ENCODE measurements at regions not wholly inside any gene's neighbourhood (a gene's known extent, or its start where the extent isn't known, plus 50 kb on each side); places are given as distances from the start of the nearest gene placed in this dataset.
"Not testable (repeated sequence)": the region's sequence is repeated elsewhere in the genome, so short reads cannot be mapped to it uniquely, and the experiment has no call there.

DNA sequence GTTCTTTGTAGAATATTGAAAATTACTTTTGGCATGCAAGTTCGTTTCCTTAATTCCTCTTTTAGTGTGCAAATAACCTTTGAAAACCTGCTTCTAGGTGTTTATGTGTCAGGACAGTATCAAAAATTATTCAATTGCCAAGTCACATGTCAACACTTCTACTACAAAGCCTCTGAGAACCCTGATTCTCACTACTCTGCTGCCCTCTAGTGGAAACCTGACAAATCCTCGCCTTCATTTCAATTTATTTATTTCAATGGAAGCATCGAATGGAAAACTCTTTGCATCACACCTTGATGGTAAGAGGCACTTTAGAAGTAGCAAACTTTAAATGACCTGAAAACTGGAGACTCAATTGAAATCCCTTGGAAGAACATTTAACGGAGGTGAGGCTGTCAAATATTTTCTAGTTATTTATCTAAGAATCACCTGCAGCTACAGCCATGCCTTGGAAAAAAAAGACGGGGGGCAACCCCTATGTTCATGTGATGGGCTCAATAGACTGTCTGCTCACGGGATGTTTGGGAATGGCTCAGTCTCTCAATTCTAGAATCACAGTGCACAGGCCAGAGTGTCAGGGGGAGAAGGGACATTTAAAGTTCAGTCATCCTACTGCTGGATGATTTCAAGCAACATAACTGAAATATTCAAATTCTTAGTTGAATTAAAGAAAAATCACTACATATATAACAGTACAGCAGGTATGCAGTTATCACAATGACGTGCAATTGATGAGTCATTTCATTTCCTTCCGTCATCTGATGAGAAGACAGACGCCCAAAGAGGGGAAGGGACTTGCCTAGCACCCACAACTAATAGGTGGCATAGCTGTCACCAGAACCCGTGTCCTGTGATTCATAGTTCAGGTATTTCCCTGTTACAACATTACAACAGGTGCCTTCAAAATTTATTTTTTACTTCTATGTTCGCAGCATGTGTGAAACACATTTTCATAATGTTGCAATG lies 563.9 kb downstream of the TOX3 start:
- peak overlapping the region; percentile 90 for H3K27ac Mint-ChIP-seq (ENCODE audit: unreplicated experiment)
- peak overlapping the region; percentile 14 for H3K4me3 Mint-ChIP-seq (ENCODE audit: low read depth, unreplicated experiment)
- CTCF ChIA-PET = interaction anchor here (0.9 to 2.0 kb wide), 6 partner anchors 11 to 1177 kb away, joined by 3 to 17 read pairs (median 6); no protein-coding TSS in a partner anchor
- H3K4me1 Mint-ChIP-seq (ENCODE audit: low read depth, unreplicated experiment) = peaks cover 36% of the 10 kb centered on the region
- TF ChIP-seq, protein P1, sequence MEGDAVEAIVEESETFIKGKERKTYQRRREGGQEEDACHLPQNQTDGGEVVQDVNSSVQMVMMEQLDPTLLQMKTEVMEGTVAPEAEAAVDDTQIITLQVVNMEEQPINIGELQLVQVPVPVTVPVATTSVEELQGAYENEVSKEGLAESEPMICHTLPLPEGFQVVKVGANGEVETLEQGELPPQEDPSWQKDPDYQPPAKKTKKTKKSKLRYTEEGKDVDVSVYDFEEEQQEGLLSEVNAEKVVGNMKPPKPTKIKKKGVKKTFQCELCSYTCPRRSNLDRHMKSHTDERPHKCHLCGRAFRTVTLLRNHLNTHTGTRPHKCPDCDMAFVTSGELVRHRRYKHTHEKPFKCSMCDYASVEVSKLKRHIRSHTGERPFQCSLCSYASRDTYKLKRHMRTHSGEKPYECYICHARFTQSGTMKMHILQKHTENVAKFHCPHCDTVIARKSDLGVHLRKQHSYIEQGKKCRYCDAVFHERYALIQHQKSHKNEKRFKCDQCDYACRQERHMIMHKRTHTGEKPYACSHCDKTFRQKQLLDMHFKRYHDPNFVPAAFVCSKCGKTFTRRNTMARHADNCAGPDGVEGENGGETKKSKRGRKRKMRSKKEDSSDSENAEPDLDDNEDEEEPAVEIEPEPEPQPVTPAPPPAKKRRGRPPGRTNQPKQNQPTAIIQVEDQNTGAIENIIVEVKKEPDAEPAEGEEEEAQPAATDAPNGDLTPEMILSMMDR (IDR thresholded peaks at IDR 0.05; ENCODE audit: unreplicated experiment) = peak; percentile 78
- peak; percentile 72 for DNase-seq
- H3K36me3 Mint-ChIP-seq (ENCODE audit: insufficient read depth, unreplicated experiment) = peaks cover 8% of the 10 kb centered on the region
- no peaks in the 10 kb centered on the region for H3K27me3 Mint-ChIP-seq (ENCODE audit: unreplicated experiment)
- intact Hi-C loops (cut with micrococcal nuclease; ENCODE audit: unreplicated experiment) = loop anchor here (1.0 to 10.0 kb wide), 4 partner anchors 165 to 841 kb away; no protein-coding TSS in a partner anchor
- BruUV-seq (replicated peaks) = no TSS peak
- peaks cover 2% of the 10 kb centered on the region for H3K9me3 Mint-ChIP-seq (ENCODE audit: low read depth, unreplicated experiment)

DNA sequence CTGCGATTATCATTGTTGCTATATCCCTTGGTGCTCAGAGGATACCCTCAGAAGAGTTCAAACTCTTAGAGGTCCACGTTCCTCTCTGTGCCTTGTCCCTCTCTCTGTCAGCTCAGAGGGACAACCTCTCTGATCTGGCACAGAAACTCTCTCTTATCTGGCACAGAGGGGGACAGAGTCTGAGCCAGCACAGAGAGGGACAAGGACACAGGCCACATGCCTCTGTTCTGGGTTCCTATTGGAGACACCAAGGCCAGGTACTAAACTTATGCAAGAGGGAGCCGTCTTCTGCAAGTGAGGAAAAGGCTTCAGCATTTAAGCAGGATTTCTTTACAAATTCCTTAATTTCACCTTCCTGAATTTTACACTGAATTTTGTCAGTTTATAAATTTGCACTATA lies 565.2 kb downstream of the TOX3 start:
- Mint-ChIP-seq H3K27me3 (ENCODE audit: unreplicated experiment) (no peaks in the 10 kb centered on the region), H3K4me1 (ENCODE audit: low read depth, unreplicated experiment) (peaks cover 36% of the 10 kb centered on the region), H3K27ac (ENCODE audit: unreplicated experiment) (no peak overlapping the region), H3K9me3 (ENCODE audit: low read depth, unreplicated experiment) (peaks cover 2% of the 10 kb centered on the region), H3K36me3 (ENCODE audit: insufficient read depth, unreplicated experiment) (peaks cover 8% of the 10 kb centered on the region), H3K4me3 (ENCODE audit: low read depth, unreplicated experiment) (no peak overlapping the region)
- no TSS peak for BruUV-seq (replicated peaks)
- DNase-seq = no peak
- TF ChIP-seq, protein P1 (IDR thresholded peaks at IDR 0.05; ENCODE audit: unreplicated experiment) = no peak
- CTCF ChIA-PET = interaction anchor here (0.7 to 2.0 kb wide), 3 partner anchors 11 to 247 kb away, joined by 3 to 17 read pairs (median 5); no protein-coding TSS in a partner anchor
- intact Hi-C loops (cut with micrococcal nuclease; ENCODE audit: unreplicated experiment) = loop anchor here (1.0 to 10.0 kb wide), 4 partner anchors 163 to 839 kb away; no protein-coding TSS in a partner anchor

- H3K36me3 Mint-ChIP-seq (ENCODE audit: insufficient read depth, unreplicated experiment); DNase-seq; intact Hi-C loops (cut with micrococcal nuclease; ENCODE audit: unreplicated experiment); CTCF ChIA-PET; H3K4me3 Mint-ChIP-seq (ENCODE audit: low read depth, unreplicated experiment); BruUV-seq (replicated peaks); H3K27me3 Mint-ChIP-seq (ENCODE audit: unreplicated experiment); H3K27ac Mint-ChIP-seq (ENCODE audit: unreplicated experiment); H3K9me3 Mint-ChIP-seq (ENCODE audit: low read depth, unreplicated experiment): not testable (repeated sequence)
- peaks cover 10% of the 10 kb centered on the region for H3K4me1 Mint-ChIP-seq (ENCODE audit: low read depth, unreplicated experiment)
Observed at GRCh38 chr16:51977506-51977905, 569.4 kb downstream of the TOX3 start.

DNA sequence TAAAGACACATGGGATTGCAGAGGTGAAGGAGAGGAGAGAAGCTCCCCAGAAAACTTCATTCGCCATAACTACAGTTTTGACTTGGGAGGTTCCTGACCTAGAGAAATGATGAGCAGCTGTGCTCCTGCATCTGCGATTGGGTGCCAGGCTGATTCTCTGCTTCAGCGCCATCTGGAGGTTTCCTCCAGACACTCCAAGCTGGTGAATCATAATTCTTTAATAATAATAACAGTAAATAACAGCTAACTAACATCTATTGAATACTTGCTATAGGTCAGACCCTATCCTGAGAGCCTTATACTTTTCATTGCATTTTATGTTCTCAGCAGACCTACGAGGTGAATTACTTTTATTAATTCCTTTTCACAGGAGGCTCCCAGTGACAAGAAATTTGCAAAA lies 575.8 kb downstream of the TOX3 start:
- CTCF ChIA-PET = interaction anchor here (0.9 to 3.3 kb wide), 4 partner anchors 11 to 153 kb away, joined by 3 to 47 read pairs (median 6); no protein-coding TSS in a partner anchor
- intact Hi-C loops (cut with micrococcal nuclease; ENCODE audit: unreplicated experiment) = loop anchor here (1.0 to 5.0 kb wide), 2 partner anchors 153 to 709 kb away; no protein-coding TSS in a partner anchor

More for the DNA sequence above, 575.8 kb downstream of the TOX3 start:
- H3K4me1 Mint-ChIP-seq (ENCODE audit: low read depth, unreplicated experiment) = no peaks in the 10 kb centered on the region
- H3K9me3 Mint-ChIP-seq (ENCODE audit: low read depth, unreplicated experiment) = no peaks in the 10 kb centered on the region
- TF ChIP-seq, protein P1 (IDR thresholded peaks at IDR 0.05; ENCODE audit: unreplicated experiment) = peak; percentile 55
- no TSS peak for BruUV-seq (replicated peaks)
- DNase-seq = peak; percentile 39
- H3K27me3 Mint-ChIP-seq (ENCODE audit: unreplicated experiment) = peaks cover 9% of the 10 kb centered on the region
- H3K36me3 Mint-ChIP-seq (ENCODE audit: insufficient read depth, unreplicated experiment) = no peaks in the 10 kb centered on the region
- H3K4me3 Mint-ChIP-seq (ENCODE audit: low read depth, unreplicated experiment) = no peak overlapping the region
- no peak overlapping the region for H3K27ac Mint-ChIP-seq (ENCODE audit: unreplicated experiment)

All from Calu3 (cell line).